Lung microvascular endothelial cell (primary cell): ENCODE measurements at regions not wholly inside any gene's neighbourhood (a gene's known extent, or its start where the extent isn't known, plus 50 kb on each side); places are given as distances from the start of the nearest gene placed in this dataset.

Source experiments
- DNase-seq, 2 donors: peaks; one replicate each; pipeline versions ENCODE4 v3.0.0 to v3.0.0-alpha.2; 2010; ENCODE audit warnings: low read depth in 2 of 2

DNA sequence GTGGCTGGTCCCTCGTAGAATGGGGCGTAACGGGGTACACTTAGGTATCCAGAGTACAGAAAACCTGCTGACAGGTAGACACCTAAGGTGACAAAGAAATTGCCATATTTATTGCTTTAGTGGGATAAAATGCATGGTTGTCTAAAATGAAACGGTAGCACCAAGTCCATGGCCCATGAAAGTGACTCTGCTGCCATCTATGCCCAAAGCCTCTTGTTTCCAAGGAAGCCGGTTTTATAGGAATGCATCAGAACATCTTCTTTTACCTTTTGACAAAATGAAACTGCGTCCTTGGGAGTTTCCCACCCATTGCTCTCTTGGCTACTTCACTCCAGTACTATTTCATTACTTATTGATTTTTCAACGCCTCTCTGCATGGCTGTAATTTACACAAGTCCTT is 151.3 kb upstream of the ZFHX3 start:
- DNase-seq: peak in 1 of 2 donors; percentile 58

DNA sequence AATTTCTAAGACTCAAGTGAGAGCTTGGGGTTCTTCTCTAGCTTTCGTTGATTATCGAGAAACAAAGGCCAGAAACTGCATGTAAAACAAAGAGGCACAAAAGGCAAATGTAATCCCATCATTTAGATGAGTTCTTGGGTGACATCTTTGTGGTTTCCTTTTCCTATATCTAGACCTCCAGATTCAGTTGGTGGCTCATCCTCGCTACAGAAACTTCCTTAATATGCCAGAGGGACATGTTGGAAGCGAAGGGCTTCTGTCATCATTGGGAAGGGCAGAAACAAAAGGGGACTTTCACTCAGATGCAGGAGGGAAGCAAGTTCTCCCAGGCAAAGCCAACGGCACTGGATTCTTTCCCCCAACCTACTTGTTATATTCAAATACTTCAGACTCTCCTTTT is 150.6 kb upstream of the ZFHX3 start:
- DNase-seq: no peak

DNA sequence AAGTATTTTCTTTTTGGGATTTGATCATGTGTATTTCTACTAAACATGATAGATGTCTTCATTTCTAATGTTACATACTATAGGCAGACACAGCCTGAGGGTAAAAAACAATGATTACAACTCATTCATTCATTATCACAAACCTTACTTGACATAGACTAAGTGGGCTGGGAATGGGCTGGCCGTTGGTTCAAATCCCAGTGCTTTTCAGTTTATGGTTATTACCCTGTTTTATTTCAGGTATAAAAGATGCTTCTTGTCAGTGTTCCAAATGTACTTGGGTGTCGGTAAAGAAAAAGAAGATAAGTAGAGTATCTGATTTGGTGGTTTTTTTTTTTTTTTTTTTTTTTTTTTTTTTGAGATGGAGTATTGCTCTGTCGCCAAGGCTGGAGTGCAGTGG is 149.7 kb upstream of the ZFHX3 start:
- DNase-seq: no peak

DNA sequence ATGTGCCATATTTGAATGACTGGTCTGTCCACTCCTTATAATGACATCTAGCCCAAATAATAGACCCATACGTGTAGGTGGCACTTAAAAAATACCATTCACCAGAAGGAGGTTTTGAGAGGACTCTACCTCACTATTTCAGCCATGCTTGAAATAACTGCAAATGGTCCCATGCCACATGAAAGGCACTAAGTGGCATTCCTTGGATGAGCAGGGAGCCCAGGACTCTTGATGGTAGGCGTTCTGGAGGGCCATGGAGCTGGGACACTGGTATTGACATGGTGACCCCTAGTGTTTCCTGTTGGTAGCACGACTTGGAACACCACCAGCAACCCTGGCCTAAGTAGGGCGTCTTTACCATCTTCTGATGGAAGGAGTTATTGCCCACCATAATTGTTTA is 148.7 kb upstream of the ZFHX3 start:
- peak; percentile 79 to 80 for DNase-seq

DNA sequence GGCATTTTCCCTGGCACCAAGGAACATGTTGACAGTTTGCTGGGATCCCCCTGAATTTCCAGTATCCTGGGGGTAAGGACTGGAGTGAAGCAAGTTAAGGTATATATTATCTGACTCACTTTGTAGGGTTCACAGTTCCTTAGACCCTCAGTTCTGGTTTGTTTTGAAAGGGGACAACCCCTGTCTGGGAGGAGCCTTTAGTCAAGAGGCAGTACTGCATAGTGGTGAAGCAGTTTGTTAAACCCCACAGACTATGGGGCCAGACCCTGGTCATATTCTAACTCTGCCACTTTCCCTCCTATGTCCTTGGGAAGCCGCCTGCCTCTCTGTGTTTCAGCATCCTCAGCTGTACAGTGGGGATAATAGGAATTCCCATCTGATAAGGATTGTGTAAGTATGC is 145.5 kb upstream of the ZFHX3 start:
- DNase-seq: no peak

DNA sequence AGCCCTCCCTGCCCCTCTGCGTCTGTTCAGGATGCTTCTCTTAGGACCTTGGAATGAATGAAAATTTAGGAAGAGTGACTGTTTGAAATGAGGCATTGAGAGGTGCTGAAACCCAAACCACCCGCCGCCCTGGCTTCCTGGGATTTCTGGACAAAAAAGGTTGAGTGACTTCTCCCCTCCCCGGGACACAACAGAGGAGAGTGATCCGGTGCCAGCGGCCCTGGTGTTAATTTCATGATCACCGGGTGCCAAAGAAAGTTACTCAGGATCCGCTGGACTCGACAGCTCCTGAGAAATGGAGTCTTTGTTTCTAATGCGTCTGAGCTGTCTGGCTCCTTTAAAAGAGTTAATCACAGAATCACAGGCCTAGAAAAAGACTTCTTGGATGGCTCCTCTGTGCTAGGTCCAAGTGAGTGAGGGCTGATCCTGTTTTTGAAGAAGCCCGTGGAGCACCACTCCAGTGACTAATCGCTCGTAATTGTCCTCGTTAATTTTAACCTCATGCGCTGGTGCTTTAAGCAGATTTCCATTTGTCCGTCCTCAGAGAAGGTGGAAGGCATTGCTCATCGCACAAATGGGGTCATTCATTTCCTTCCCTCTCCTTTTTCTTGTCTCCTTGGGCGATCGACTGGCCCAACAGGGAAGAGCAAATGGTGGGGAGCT is 144.4 kb upstream of the ZFHX3 start:
- peak in 1 of 2 donors; percentile 64 for DNase-seq

DNA sequence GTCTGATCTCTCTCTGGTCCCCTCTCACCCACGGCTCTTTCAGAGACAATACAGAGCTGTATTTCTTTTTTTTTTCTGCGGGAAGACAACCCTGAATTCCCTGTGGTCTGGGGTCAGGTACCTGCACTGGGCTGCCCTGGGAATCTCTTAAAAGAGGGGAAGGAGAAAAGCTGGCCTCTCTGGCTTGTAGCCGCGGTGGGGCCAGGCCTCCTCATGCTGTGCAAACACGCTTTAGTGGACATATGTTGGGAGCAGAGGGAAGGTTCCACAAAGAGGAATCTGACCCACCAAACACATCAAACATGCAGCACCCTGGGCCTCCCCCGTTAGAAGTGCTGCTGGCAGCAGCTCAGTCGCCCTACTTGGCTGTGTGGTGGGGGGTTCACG is 143.7 kb upstream of the ZFHX3 start:
- no peak for DNase-seq

DNA sequence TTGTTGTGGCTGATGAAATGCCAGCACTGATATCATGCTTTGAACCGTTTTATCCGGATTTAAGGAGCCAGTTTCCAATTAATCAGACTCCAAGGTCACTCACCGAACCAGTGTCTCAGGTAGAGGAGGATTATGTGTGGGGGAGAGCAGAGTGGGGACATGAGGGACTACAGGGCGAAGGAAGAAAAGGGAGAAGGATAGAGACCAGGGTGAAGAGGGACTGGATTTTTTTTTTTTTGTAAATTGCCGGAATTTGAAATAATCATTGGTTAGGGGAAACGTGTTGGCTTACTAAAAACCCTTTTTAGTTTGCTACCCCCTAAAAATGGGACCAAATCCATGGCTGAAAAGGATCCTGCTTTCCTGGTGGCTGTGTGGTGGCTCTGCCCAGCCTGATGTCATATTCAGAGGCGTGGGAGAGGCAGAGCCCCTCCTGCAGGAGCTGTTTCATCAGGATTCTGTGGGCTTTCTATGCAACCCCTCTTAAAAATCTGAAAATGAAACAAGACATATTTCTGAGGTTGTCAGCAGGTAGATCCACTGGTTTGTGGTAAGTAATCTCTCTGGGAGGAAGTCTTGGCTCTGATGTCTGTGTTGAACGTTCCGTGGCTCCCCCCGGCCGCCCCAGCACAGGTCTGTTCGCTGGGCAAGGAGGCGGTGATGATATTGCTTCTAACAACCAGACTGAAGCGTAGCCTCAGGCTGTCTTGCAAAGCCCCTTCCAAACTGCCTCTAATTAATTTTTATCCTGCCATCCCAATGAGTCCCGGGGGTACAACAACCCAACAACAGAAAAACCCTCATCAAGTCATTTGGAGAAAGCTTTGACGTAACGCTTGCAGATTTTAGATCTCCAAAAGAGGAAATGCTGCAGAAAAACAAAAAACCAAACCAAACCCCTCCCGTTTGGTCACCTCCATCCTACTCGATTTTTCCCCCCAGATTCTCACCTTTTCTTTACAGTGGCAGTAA is 143.0 kb upstream of the ZFHX3 start:
- DNase-seq: no peak

DNA sequence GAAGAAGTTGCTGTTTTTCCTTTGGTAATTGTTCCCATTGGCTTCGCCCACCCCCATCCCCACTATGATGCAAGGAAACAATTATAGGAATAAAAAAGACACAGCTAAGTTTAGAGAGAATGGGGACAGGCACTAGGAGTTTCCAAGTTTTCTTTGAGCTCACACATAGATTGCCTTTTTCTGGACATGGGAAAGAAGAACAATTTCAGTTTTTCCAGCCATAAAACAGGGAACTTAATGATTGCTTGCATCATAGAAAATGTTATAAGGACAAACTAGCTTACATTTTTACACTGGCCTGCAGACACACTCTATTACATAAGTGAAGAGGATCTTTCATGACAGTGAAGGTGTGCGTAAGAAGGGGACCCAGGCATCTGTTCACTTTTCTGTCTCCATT is 142.3 kb upstream of the ZFHX3 start:
- no peak for DNase-seq

DNA sequence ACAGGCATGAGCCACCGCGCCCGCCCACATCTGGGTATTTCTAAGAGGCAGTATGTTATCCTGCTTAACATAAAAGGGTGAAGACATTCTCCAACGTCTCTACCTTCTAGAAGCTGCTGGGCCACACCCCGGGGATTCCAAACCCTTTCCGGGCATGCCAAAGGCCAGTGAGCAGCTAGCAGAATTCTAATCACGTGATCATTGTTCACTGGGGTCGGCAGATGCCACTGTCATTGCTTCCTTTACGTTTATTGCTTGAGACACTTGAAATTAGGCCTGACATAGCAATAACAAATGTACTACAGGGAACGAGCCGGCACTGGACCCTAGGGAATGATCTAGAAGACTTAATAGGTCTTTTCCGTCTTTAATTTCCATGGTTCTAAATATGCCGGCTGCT is 141.2 kb upstream of the ZFHX3 start:
- DNase-seq: no peak

DNA sequence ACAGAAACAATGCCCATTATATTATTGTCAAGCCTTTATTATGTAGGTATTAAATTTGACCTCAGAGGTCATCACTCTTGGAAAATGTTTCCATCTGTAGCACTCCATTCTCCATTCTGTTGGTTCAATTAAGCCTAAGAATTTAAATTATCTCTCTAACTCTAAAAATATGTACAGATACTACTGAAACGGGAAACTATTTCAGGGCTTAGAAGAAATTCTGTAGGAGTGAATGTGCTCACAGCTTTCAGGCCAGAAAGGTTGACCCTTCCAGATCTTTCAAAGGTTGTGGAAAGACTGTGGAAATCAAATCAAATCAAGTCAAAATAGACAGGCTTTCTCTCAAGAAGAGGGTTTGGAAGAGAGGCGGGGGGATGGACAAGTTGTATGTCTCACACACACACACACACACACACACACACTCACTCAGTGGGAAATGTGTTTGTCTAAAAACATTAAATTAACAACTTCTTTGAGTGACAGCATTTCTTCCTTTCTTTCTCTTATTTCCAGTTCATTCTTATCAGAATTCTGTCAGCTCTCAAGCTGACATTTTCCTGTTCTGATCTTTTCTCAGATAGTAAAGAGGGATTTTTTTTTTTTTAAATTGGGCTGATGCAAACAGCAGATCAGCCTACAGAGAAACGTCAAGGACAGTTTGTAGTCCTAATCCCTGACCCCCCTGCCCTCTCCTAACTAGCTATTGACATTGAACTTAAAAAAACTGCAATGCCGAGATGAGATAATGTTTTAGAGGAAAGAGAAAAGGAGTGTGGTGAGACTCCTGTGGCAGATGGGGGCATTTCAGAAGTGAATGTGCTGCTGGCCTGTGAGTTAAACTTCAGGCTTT is 139.0 kb upstream of the ZFHX3 start:
- peak in 1 of 2 donors; percentile 48 for DNase-seq

DNA sequence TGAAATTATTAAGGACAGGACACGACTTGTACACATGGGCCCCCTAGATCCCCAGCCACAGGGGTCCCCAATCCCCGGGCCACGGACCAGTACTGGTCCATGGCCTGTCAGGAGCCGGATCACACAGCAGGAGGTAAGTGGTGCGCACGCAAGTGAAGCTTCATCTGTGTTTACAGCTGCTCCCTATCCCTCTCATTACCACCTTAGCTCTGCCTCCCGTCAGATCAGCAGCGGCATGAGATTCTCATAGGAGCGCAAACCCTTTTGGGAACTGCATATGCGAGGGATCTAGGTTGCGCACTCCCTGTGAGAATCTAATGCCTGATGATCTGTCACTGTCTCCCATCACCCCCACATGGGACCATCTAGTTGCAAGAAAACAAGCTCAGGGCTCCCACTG is 137.8 kb upstream of the ZFHX3 start:
- no peak for DNase-seq

DNA sequence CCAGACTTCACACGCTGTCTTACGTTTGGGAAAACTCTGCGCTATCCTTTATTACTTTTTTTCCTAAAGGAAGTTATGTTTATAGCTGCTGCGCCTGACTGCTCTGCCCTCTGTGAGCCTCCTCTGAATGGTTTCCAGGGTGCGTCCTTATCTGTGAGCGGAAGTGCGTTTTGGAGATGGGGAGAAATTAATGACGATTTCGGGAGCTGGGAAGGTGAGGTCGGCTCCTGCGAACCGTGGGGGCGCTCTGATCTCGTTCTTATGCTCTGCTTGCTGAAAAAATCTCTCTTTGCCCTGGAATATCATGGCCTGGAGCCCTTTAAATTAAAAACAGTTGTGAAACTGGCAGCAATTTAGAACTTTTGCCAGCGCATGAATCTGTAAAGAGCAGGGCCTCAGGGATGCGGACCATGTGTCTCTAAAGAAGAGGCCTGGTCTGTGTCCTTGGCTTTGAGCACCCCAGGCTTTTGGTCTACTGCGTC is 135.7 kb upstream of the ZFHX3 start:
- DNase-seq: no peak

DNA sequence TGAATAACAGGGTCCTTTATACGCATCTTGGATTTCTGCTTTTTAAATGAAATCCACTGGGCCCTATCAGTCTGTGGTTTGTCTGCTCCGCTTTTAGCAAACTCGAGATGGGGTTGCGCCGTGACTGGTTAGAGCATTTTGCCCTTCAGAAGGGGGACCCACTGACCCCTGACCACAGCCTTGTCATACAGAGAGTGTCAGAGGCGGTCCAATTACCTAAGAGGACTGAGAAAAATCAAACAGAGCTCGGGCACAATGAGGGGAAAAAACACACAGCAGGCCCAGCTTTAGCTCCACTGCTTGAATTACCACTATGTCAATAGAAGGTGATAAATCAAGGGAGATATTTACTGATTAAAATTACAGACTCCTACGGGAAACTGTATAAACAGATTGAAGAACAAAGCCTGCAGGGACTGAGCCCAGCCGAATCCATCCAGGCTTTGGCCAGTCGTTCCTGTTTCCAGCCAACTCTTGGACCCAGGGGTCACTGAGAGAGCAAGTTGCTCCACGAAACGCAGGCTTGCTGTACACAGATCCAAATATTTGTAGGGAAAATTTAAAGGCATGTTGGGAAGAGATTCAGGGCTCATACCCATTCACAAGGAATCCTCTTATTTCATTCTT is 131.9 kb upstream of the ZFHX3 start:
- no peak for DNase-seq

DNA sequence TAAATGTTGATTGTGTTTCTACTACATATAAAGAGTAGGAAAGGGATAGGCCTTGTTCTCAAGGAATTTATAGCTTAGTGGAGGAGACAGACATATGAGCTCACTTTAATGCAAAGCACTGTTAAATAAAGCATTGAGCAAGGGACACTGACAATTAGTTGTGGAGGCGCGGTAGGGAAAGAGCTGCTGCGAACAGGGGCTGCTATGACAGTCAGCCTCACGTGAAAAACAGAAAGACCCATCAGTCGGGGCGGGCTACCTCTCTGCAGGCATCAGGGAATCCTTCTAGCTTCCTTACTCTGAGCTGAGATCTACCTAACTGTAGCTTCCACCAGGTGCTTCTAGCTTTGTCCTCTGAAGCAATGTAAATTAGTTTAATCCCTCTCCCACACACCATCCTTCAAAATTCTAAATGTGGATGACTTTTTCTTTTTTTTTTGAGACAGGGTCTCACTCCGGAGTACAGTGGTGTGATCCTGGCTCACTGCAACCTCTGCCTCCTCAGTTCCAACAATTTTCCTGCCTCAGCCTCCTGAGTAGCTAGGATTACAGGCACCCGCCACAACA is 129.9 kb upstream of the ZFHX3 start:
- DNase-seq: no peak

DNA sequence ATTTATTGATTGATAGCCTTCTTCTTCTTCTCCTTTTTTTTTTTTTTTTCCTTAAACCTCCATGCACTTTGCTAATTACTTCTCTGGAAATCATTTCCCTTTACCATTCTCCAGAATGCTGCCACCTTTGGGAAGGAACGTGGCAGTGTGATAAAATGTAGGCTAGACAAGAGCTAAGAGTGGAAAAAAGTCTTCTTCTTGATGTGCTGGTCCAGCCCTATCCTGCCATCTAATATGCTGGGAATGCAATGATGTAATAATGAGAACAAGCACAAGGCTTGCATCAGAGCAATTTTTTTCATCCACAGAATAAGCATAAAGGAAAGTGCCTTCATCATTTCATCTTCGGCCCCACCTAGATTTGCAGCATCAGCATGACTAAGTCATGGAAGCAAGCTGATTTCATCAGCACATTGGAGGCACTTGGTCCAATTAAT is 128.7 kb upstream of the ZFHX3 start:
- peak in 1 of 2 donors; percentile 80 for DNase-seq

DNA sequence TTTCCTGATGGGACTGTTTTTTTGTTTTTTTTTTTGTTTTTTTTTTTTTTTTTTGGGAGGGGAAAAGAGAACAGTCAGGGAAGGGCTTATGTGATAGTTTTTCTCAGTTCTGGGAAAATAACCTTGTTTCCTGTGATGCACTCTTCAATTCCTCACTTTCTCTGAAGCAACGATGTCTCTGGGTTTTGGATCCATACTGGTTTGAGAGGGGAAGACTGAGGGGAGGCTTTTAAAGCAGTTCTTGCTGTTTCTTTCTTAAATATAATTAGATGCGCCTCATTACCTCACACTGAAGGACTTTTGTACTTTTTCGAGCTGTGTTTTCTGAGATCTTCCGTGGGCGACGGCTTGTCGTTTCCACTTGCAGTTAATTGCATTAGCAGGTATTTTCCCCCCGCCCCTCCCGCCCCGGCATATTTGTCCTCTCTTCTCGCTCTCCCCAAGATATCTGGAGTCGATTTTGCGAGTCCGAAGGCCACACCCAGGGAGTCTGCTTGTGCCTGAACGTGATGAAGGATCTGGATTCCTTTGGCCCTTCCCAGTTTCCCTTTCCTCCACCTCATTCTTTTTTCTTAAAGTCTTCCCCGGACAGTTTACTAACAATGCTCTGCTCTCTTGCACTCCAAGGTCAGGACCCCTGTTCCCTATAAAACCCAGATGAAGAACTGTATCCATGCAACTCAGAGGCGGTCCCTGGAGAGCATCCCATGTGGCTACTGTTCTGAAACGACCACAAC is 125.2 kb upstream of the ZFHX3 start:
- DNase-seq: no peak

DNA sequence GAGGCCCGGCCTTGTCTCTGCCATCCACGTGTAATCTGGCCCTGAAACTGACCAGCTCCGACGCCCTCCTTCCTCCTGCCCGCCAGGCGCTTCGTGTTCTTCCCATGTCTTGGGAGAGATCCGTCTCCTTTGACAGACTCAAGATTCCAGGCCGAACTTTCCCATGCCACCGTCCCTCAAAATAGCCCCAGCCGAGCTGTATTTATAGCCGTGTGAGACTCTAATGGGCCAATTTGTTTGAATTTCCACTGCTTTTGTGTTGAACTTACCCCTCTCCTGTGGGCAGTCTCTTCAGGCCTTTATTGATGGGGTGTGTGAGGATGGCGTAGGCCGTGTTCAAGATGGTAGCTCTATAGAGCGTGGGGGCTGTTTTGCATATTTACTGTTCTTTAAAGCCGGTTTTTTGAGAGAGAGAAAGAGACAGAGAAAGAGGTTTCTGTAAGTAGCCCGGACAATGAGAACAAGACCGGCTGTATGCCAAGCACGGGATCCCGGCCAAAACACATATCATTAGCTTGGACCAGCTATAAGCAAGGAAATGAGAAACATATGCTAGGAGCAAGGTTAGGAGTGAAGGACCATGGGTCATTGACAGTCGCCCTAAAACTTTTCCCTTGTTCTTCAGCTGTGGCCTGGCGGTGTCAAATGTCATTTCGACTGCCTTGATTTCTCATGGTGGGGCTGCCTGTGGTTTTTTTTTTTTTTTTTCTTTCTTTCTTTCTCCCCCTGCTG is 124.5 kb upstream of the ZFHX3 start:
- peak; percentile 89 to 93 for DNase-seq

DNA sequence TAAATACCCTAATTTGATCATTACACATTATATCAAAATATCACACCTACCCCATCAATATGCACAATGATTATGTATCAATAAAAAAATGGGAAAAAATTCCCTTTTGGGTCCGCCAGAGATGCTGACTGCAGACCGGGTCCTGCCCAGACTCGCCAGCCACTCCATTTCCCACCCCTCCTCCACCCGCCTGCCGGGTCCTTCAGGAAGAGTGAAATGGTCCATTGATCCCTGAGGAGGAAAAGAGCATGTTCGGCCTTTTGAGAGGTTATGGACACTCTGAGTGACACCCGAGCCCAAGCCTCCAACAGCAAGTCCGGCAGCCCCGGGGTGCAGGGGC is 123.9 kb upstream of the ZFHX3 start:
- no peak for DNase-seq

DNA sequence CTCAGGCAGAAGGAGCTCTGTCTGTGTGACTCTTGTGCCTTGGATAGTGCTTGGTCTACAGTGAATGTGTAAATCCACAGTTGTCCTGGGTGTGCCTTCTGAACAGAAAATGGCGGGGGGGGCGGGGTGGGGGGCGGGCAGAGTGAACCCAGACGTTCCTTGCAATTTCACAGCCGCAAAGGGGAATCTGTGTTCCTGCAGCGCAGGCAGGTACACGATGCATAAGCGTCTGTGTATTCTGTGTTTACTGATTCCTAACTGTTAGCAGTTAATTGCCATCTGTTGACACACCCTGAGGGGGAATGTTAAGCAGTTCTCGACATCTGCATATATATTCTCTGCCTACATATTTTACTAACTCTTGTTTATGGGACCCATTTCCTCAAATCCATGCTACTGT is 123.5 kb upstream of the ZFHX3 start:
- DNase-seq: no peak
